Skeletal muscle satellite cell (primary cell): ENCODE measurements at regions not wholly inside any gene's neighbourhood (a gene's known extent, or its start where the extent isn't known, plus 50 kb on each side); places are given as distances from the start of the nearest gene placed in this dataset.

Source experiments
- H3K27me3 ChIP-seq: 2 replicates; pipeline ENCODE4 v1.7.0; 2013; ENCODE audit warnings: low read length; ENCODE audit not compliant: control insufficient read depth, insufficient read depth
- H3K36me3 ChIP-seq: 2 replicates; pipeline ENCODE4 v1.7.0; 2013; ENCODE audit warnings: mild to moderate bottlenecking, control low read depth, low read length; ENCODE audit not compliant: insufficient read depth
- H3K4me1 ChIP-seq: 2 replicates; pipeline ENCODE4 v1.7.0; 2013; ENCODE audit warnings: low read length; ENCODE audit not compliant: control insufficient read depth, insufficient read depth
- H3K4me2 ChIP-seq: 2 replicates; pipeline ENCODE4 v1.7.0; 2013; ENCODE audit warnings: mild to moderate bottlenecking, low read length
- H3K4me3 ChIP-seq: 2 replicates; pipeline ENCODE4 v1.7.0; 2013; ENCODE audit warnings: low read length
- H3K9ac ChIP-seq: 2 replicates; pipeline ENCODE4 v1.7.0; 2013; ENCODE audit warnings: mild to moderate bottlenecking, low read depth, low read length, moderate library complexity
- H3K9me3 ChIP-seq: replicated peaks from 2 replicates; pipeline ENCODE4 v1.7.0; 2013; ENCODE audit warnings: mild to moderate bottlenecking, control low read depth, low read length

GRCh38 chr17:71111934-71112333 lies 942.6 kb downstream of the KCNJ2 start:
- Histone ChIP-seq H3K4me2 (no peak overlapping the region), H3K36me3 (no peaks in the 10 kb centered on the region), H3K27me3 (no peaks in the 10 kb centered on the region), H3K4me1 (no peaks in the 10 kb centered on the region), H3K4me3 (no peak overlapping the region), H3K9me3 (no peaks in the 10 kb centered on the region), H3K9ac (no peak overlapping the region)

GRCh38 chr17:71113347-71113746 lies 944.0 kb downstream of the KCNJ2 start:
- H3K4me2 ChIP-seq = no peak overlapping the region
- H3K4me1 ChIP-seq = no peaks in the 10 kb centered on the region
- H3K9ac ChIP-seq = no peak overlapping the region
- no peaks in the 10 kb centered on the region for H3K27me3 ChIP-seq
- H3K4me3 ChIP-seq = no peak overlapping the region
- H3K36me3 ChIP-seq = no peaks in the 10 kb centered on the region
- H3K9me3 ChIP-seq = no peaks in the 10 kb centered on the region

GRCh38 chr17:71114911-71115668 lies 945.8 kb downstream of the KCNJ2 start:
- no peak overlapping the region for H3K9ac ChIP-seq
- H3K9me3 ChIP-seq = no peaks in the 10 kb centered on the region
- H3K27me3 ChIP-seq = no peaks in the 10 kb centered on the region
- H3K4me1 ChIP-seq = no peaks in the 10 kb centered on the region
- no peaks in the 10 kb centered on the region for H3K36me3 ChIP-seq
- H3K4me3 ChIP-seq = no peak overlapping the region
- no peak overlapping the region for H3K4me2 ChIP-seq

- Histone ChIP-seq H3K27me3 (no peaks in the 10 kb centered on the region), H3K36me3 (no peaks in the 10 kb centered on the region)
These were observed 946.3 kb downstream of the KCNJ2 start for GRCh38 chr17:71115669-71115972.

GRCh38 chr17:71117466-71117865 lies 948.1 kb downstream of the KCNJ2 start:
- no peak overlapping the region for H3K9ac ChIP-seq
- no peaks in the 10 kb centered on the region for H3K9me3 ChIP-seq
- no peaks in the 10 kb centered on the region for H3K4me1 ChIP-seq
- no peak overlapping the region for H3K4me2 ChIP-seq
- no peak overlapping the region for H3K4me3 ChIP-seq
- no peaks in the 10 kb centered on the region for H3K36me3 ChIP-seq
- no peaks in the 10 kb centered on the region for H3K27me3 ChIP-seq

More at GRCh38 chr17:71115669-71115972, 946.3 kb downstream of the KCNJ2 start:
- H3K4me2 ChIP-seq = no peak overlapping the region
- no peaks in the 10 kb centered on the region for H3K4me1 ChIP-seq
- H3K9me3 ChIP-seq = no peaks in the 10 kb centered on the region
- H3K4me3 ChIP-seq = no peak overlapping the region
- no peak overlapping the region for H3K9ac ChIP-seq

- no peaks in the 10 kb centered on the region for H3K27me3 ChIP-seq
- no peaks in the 10 kb centered on the region for H3K4me1 ChIP-seq
- H3K9ac ChIP-seq = no peak overlapping the region
- no peak overlapping the region for H3K4me2 ChIP-seq
- no peaks in the 10 kb centered on the region for H3K36me3 ChIP-seq
- H3K4me3 ChIP-seq = no peak overlapping the region
- H3K9me3 ChIP-seq = no peaks in the 10 kb centered on the region
These were observed 948.7 kb downstream of the KCNJ2 start for GRCh38 chr17:71118039-71118438.

- Histone ChIP-seq H3K9me3 (no peaks in the 10 kb centered on the region), H3K36me3 (no peaks in the 10 kb centered on the region)
These were observed 958.1 kb downstream of the KCNJ2 start for GRCh38 chr17:71127416-71127815.

GRCh38 chr17:71142333-71142732 lies 973.0 kb downstream of the KCNJ2 start:
- no peaks in the 10 kb centered on the region for H3K36me3 ChIP-seq
- H3K9me3 ChIP-seq = no peaks in the 10 kb centered on the region
- no peaks in the 10 kb centered on the region for H3K4me1 ChIP-seq
- H3K4me3 ChIP-seq = no peak overlapping the region
- H3K9ac ChIP-seq = no peak overlapping the region
- H3K27me3 ChIP-seq = no peaks in the 10 kb centered on the region
- no peak overlapping the region for H3K4me2 ChIP-seq

More at GRCh38 chr17:71127416-71127815, 958.1 kb downstream of the KCNJ2 start:
- H3K9ac ChIP-seq = no peak overlapping the region
- no peak overlapping the region for H3K4me3 ChIP-seq
- H3K27me3 ChIP-seq = no peaks in the 10 kb centered on the region
- H3K4me1 ChIP-seq = no peaks in the 10 kb centered on the region
- no peak overlapping the region for H3K4me2 ChIP-seq

- no peaks in the 10 kb centered on the region for H3K36me3 ChIP-seq
- H3K9ac ChIP-seq = no peak overlapping the region
- H3K27me3 ChIP-seq = no peaks in the 10 kb centered on the region
- H3K9me3 ChIP-seq = no peaks in the 10 kb centered on the region
- H3K4me3 ChIP-seq = no peak overlapping the region
- H3K4me2 ChIP-seq = no peak overlapping the region
- no peaks in the 10 kb centered on the region for H3K4me1 ChIP-seq
These were observed 975.3 kb upstream of the SOX9 start for GRCh38 chr17:71145486-71145885.

- Histone ChIP-seq H3K27me3 (no peaks in the 10 kb centered on the region), H3K4me1 (no peaks in the 10 kb centered on the region), H3K9ac (no peak overlapping the region), H3K4me3 (no peak overlapping the region), H3K4me2 (no peak overlapping the region), H3K36me3 (no peaks in the 10 kb centered on the region), H3K9me3 (no peaks in the 10 kb centered on the region)
These were observed 972.9 kb upstream of the SOX9 start for GRCh38 chr17:71147906-71148305.

- Histone ChIP-seq H3K4me3 (no peak overlapping the region), H3K9me3 (no peaks in the 10 kb centered on the region), H3K4me2 (no peak overlapping the region), H3K36me3 (no peaks in the 10 kb centered on the region), H3K4me1 (no peaks in the 10 kb centered on the region), H3K27me3 (no peaks in the 10 kb centered on the region), H3K9ac (no peak overlapping the region)
These were observed 971.2 kb upstream of the SOX9 start for GRCh38 chr17:71149607-71150006.

GRCh38 chr17:71157297-71157696 lies 963.5 kb upstream of the SOX9 start:
- Histone ChIP-seq H3K4me3 (no peak overlapping the region), H3K36me3 (no peaks in the 10 kb centered on the region), H3K9me3 (no peaks in the 10 kb centered on the region), H3K27me3 (no peaks in the 10 kb centered on the region), H3K4me1 (no peaks in the 10 kb centered on the region), H3K9ac (no peak overlapping the region), H3K4me2 (no peak overlapping the region)
